GM21447 (cell line): ENCODE measurements at regions not wholly inside any gene's neighbourhood (a gene's known extent, or its start where the extent isn't known, plus 50 kb on each side); places are given as distances from the start of the nearest gene placed in this dataset.
"Not testable (repeated sequence)": the region's sequence is repeated elsewhere in the genome, so short reads cannot be mapped to it uniquely, and the experiment has no call there.

Experiments used
- ATAC-seq: cut with Tn5 transposase; IDR thresholded peaks from one replicate; pipeline ENCODE4 v1.9.1; 2021; ENCODE audit not compliant: unreplicated experiment

GRCh38 chr15:98315971-98316370 is 332.4 kb upstream of the IGF1R start:
- no peak for ATAC-seq

GRCh38 chr15:98321896-98322295 is 326.4 kb upstream of the IGF1R start:
- no peak for ATAC-seq

GRCh38 chr15:98322581-98322980 is 325.8 kb upstream of the IGF1R start:
- no peak for ATAC-seq

- ATAC-seq, result no peak
Measured at GRCh38 chr15:98324341-98324970, 323.9 kb upstream of the IGF1R start.

- no peak for ATAC-seq
Measured at GRCh38 chr15:98326804-98327203, 321.5 kb upstream of the IGF1R start.

- ATAC-seq, result no peak
Measured at GRCh38 chr15:98330258-98330657, 318.1 kb upstream of the IGF1R start.

- ATAC-seq, result no peak
Measured at GRCh38 chr15:98330692-98331435, 317.5 kb upstream of the IGF1R start.

GRCh38 chr15:98331676-98332075 is 316.7 kb upstream of the IGF1R start:
- ATAC-seq, result no peak

- no peak for ATAC-seq
Measured at GRCh38 chr15:98333251-98333650, 315.1 kb upstream of the IGF1R start.

GRCh38 chr15:98342911-98343310 is 305.4 kb upstream of the IGF1R start:
- ATAC-seq, result no peak

GRCh38 chr15:98344591-98344990 is 303.7 kb upstream of the IGF1R start:
- no peak for ATAC-seq

GRCh38 chr15:98347001-98347400 is 301.3 kb upstream of the IGF1R start:
- no peak for ATAC-seq

GRCh38 chr15:98347866-98348265 is 300.5 kb upstream of the IGF1R start:
- no peak for ATAC-seq

- ATAC-seq, result no peak
Measured at GRCh38 chr15:98350276-98350675, 298.1 kb upstream of the IGF1R start.

- ATAC-seq, result not testable (repeated sequence)
Measured at GRCh38 chr15:98358274-98358673, 290.1 kb upstream of the IGF1R start.

- no peak for ATAC-seq
Measured at GRCh38 chr15:98358971-98359370, 289.4 kb upstream of the IGF1R start.

GRCh38 chr15:98363416-98363815 is 284.9 kb upstream of the IGF1R start:
- no peak for ATAC-seq

- ATAC-seq, result no peak
Measured at GRCh38 chr15:98363955-98364354, 284.4 kb upstream of the IGF1R start.

GRCh38 chr15:98369081-98369716 is 279.1 kb upstream of the IGF1R start:
- ATAC-seq, result no peak

GRCh38 chr15:98375513-98376340 is 272.6 kb upstream of the IGF1R start:
- ATAC-seq, result no peak

- ATAC-seq, result no peak
Measured at GRCh38 chr15:98380721-98381120, 267.6 kb upstream of the IGF1R start.
